ENCODE measurements at regions not wholly inside any gene's neighbourhood (a gene's known extent, or its start where the extent isn't known, plus 50 kb on each side); places are given as distances from the start of the nearest gene placed in this dataset.

DNA sequence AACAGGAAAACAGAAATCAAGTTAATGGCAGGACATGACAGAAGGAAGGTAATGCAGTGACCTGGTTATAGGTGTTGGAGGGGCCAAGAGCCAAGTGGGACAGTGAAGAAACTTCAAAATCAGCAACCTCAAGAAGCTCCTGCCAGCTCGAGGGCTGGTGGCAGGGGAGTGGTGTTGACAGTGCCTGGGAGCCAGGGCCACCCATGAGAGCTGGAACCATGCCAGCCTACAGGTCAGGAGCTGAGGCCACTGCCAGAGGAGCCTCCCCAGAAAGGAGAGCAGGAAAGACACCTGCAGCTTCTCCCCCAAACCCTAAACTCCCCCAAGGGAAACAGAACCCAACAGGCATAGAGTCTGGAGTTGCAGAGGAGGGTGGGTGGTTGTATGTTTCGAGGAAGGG is 262.1 kb downstream of the LRFN2 start:
- no peaks in the 10 kb centered on the region for H3K9me3 ChIP-seq (ENCODE audit: control insufficient read depth in 2 of 3, low read length in 3 of 3)
- intact Hi-C loops (cut with micrococcal nuclease), result loop anchor here (5.0 kb wide), 4 partner anchors 62 to 702 kb away; no protein-coding TSS in a partner anchor
- no peaks in the 10 kb centered on the region for H3K36me3 ChIP-seq (ENCODE audit: control insufficient read depth in 2 of 3, insufficient read depth in 3 of 3, low read length in 3 of 3)
- H3K27ac Mint-ChIP-seq, result no peak overlapping the region
- H3K4me1 Mint-ChIP-seq, result peaks cover 0 to 45% (median 6%) of the 10 kb centered on the region in 7 donors
- H3K27me3 Mint-ChIP-seq, result peaks cover 9 to 54% (median 25%) of the 10 kb centered on the region in 5 donors
- DNase-seq, result no peak
- no peaks in the 10 kb centered on the region for H3K36me3 Mint-ChIP-seq
- no peak overlapping the region for H3K4me3 ChIP-seq (ENCODE audit: low read length)
- ChIA-PET CTCF (no interaction called here), POLR2A (no interaction called here)
- H3K4me3 Mint-ChIP-seq, result no peak overlapping the region
- H3K9me3 Mint-ChIP-seq, result peaks cover 0 to 2% (median 0%) of the 10 kb centered on the region in 11 donors
- no peak for ATAC-seq
- H3K4me1 ChIP-seq (ENCODE audit: control insufficient read depth in 2 of 2, insufficient read depth in 2 of 2, low read length in 2 of 2), result peaks cover 0 to 10% of the 10 kb centered on the region in 2 donors
- no peaks in the 10 kb centered on the region for H3K27me3 ChIP-seq (ENCODE audit: control insufficient read depth in 2 of 2, insufficient read depth in 2 of 2, low read length in 2 of 2)
- H3K27ac ChIP-seq (ENCODE audit: low read depth, low read length), result no peak overlapping the region

DNA sequence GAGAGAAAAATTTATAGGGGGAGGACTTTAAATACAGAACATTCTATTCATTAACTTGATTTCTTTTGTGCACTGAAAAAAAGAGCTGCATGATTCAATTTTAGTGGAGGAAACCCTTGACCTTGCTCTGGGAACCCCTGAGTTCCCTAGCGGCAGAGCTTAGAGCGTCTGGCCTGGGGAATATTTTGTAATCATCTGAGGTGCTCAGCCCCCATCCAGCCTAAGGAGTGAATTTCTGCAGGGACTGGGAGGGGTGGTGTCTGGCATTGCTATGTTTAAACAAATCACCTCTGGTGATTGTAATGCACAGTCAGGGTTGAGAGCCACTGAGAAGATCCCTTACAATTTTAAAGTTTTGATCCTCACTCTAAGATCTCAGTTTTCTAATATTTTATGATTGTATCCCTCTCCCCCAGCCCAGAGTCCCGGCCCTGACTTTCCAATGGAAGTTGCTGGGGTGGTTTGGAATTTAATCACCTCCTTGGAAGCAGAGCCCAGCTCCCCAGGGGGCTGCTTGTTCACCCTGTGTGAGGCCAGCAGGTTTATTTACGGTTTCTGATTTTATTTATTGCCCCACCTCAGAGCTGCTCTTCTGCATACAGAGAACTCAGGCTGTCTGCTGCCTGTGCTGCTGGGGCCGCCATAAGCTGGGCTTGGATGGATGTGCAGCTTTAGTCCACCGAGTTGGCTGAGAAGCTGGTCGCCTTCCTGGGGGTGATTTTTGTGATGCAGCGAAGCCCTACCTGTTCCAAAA is 263.1 kb downstream of the LRFN2 start:
- ChIA-PET CTCF (no interaction called here), POLR2A (no interaction called here)
- Mint-ChIP-seq H3K9me3 (peaks cover 0 to 9% (median 4%) of the 10 kb centered on the region in 11 donors), H3K27me3 (peaks cover 14 to 62% (median 25%) of the 10 kb centered on the region in 5 donors), H3K36me3 (peaks cover 0 to 5% (median 0%) of the 10 kb centered on the region in 5 donors), H3K27ac (no peak overlapping the region), H3K4me1 (peaks cover 0 to 40% (median 6%) of the 10 kb centered on the region in 7 donors), H3K4me3 (no peak overlapping the region)
- DNase-seq, result no peak
- no peaks in the 10 kb centered on the region for H3K27me3 ChIP-seq (ENCODE audit: control insufficient read depth in 2 of 2, insufficient read depth in 2 of 2, low read length in 2 of 2)
- no peak for ATAC-seq
- H3K36me3 ChIP-seq (ENCODE audit: control insufficient read depth in 2 of 3, insufficient read depth in 3 of 3, low read length in 3 of 3), result no peaks in the 10 kb centered on the region
- no peaks in the 10 kb centered on the region for H3K9me3 ChIP-seq (ENCODE audit: control insufficient read depth in 2 of 3, low read length in 3 of 3)
- intact Hi-C loops (cut with micrococcal nuclease), result no loop called here
- no peak overlapping the region for H3K4me3 ChIP-seq (ENCODE audit: low read length)
- no peak overlapping the region for H3K27ac ChIP-seq (ENCODE audit: low read depth, low read length)
- peaks cover 0 to 5% of the 10 kb centered on the region in 2 donors for H3K4me1 ChIP-seq (ENCODE audit: control insufficient read depth in 2 of 2, insufficient read depth in 2 of 2, low read length in 2 of 2)

DNA sequence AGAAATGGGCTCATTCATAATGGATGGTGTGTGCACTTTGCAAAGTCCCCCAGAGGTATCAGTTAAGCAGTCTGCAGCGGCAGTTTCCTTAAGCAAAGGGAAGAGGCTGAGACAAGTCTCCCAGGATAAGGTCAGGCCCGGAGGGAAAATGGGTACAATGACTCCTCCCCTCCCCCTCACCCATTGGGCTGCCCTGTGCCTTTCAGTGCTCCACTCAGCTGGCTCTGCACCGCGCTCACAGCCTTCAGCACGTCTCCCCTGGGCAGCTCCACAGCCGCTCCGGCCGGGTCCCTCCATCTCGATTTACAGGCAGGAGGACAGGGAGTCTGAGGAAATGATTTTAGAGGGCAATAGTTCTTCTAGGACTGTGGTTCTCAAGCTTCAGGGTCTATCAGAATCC is 264.8 kb downstream of the LRFN2 start:
- no peaks in the 10 kb centered on the region for H3K27me3 ChIP-seq (ENCODE audit: control insufficient read depth in 2 of 2, insufficient read depth in 2 of 2, low read length in 2 of 2)
- H3K4me1 ChIP-seq (ENCODE audit: control insufficient read depth in 2 of 2, insufficient read depth in 2 of 2, low read length in 2 of 2), result no peaks in the 10 kb centered on the region
- ATAC-seq (no peak), DNase-seq (no peak)
- no peaks in the 10 kb centered on the region for H3K9me3 ChIP-seq (ENCODE audit: control insufficient read depth in 2 of 3, low read length in 3 of 3)
- peaks cover 0 to 25% (median 0%) of the 10 kb centered on the region in 7 donors for H3K4me1 Mint-ChIP-seq
- H3K36me3 ChIP-seq (ENCODE audit: control insufficient read depth in 2 of 3, insufficient read depth in 3 of 3, low read length in 3 of 3), result no peaks in the 10 kb centered on the region
- peaks cover 0 to 20% (median 5%) of the 10 kb centered on the region in 11 donors for H3K9me3 Mint-ChIP-seq
- no peak overlapping the region for H3K27ac Mint-ChIP-seq
- H3K27ac ChIP-seq (ENCODE audit: low read depth, low read length), result no peak overlapping the region
- H3K27me3 Mint-ChIP-seq, result peaks cover 18 to 64% (median 25%) of the 10 kb centered on the region in 5 donors
- ChIA-PET CTCF (no interaction called here), POLR2A (no interaction called here)
- intact Hi-C loops (cut with micrococcal nuclease), result no loop called here
- no peak overlapping the region for H3K4me3 ChIP-seq (ENCODE audit: low read length)
- H3K36me3 Mint-ChIP-seq, result peaks cover 0 to 5% (median 0%) of the 10 kb centered on the region in 5 donors
- no peak overlapping the region for H3K4me3 Mint-ChIP-seq

DNA sequence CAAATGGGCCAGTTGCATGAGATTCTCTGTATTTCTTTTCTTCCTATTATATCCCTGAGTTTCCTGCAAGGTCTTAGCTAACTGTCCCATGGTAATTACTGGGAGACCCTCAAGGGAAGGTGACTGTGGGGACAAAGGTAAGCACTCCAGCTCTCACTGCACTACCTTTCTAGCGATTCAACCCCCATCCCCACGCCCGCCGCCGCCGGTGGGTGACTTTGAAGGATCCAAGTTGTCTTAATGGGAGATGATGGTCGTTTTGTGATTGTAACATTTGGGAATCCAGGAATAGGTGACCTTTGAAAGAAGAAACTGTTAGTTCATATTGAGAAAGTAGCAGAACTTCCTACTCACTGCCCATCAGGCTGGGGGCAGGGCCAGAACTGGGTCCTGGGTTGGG is 265.5 kb downstream of the LRFN2 start:
- peaks cover 23 to 59% (median 28%) of the 10 kb centered on the region in 5 donors for H3K27me3 Mint-ChIP-seq
- peaks cover 0 to 20% (median 5%) of the 10 kb centered on the region in 11 donors for H3K9me3 Mint-ChIP-seq
- H3K4me1 Mint-ChIP-seq, result peaks cover 0 to 18% (median 0%) of the 10 kb centered on the region in 7 donors
- ChIA-PET POLR2A (no interaction called here), CTCF (interaction anchor here (0.6 kb wide), 1 partner anchor 1835 kb away, joined by 4 read pairs; no protein-coding TSS in a partner anchor)
- Histone ChIP-seq H3K36me3 (ENCODE audit: control insufficient read depth in 2 of 3, insufficient read depth in 3 of 3, low read length in 3 of 3) (no peaks in the 10 kb centered on the region), H3K27ac (ENCODE audit: low read depth, low read length) (no peak overlapping the region), H3K4me3 (ENCODE audit: low read length) (no peak overlapping the region), H3K27me3 (ENCODE audit: control insufficient read depth in 2 of 2, insufficient read depth in 2 of 2, low read length in 2 of 2) (no peaks in the 10 kb centered on the region), H3K4me1 (ENCODE audit: control insufficient read depth in 2 of 2, insufficient read depth in 2 of 2, low read length in 2 of 2) (no peaks in the 10 kb centered on the region), H3K9me3 (ENCODE audit: control insufficient read depth in 2 of 3, low read length in 3 of 3) (no peaks in the 10 kb centered on the region)
- peaks cover 0 to 5% (median 0%) of the 10 kb centered on the region in 5 donors for H3K36me3 Mint-ChIP-seq
- H3K4me3 Mint-ChIP-seq, result no peak overlapping the region
- no peak overlapping the region for H3K27ac Mint-ChIP-seq
- ATAC-seq (no peak), DNase-seq (no peak)
- intact Hi-C loops (cut with micrococcal nuclease), result no loop called here

DNA sequence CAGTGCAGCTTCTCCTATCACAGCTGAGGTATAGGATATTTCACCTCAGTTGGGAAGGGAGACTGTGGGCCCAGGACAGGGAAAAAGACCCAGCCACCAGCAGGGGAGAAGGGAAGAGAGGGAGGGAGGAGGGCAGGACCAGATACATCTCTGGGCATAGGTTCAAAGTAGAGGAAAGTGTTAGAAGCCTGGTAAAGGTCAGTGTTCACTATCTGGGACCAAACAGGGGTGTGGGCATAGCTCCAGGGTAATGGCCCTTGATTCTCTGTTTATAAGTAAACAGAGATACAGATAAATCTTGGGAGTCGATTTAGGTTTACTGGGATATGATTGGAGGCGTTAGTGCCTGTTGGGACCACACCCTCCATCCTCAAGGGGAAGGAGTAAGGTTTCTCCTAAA is 266.2 kb downstream of the LRFN2 start:
- intact Hi-C loops (cut with micrococcal nuclease), result no loop called here
- peaks cover 29 to 56% (median 35%) of the 10 kb centered on the region in 5 donors for H3K27me3 Mint-ChIP-seq
- Histone ChIP-seq H3K36me3 (ENCODE audit: control insufficient read depth in 2 of 3, insufficient read depth in 3 of 3, low read length in 3 of 3) (no peaks in the 10 kb centered on the region), H3K4me1 (ENCODE audit: control insufficient read depth in 2 of 2, insufficient read depth in 2 of 2, low read length in 2 of 2) (no peaks in the 10 kb centered on the region), H3K4me3 (ENCODE audit: low read length) (no peak overlapping the region), H3K27ac (ENCODE audit: low read depth, low read length) (no peak overlapping the region), H3K27me3 (ENCODE audit: control insufficient read depth in 2 of 2, insufficient read depth in 2 of 2, low read length in 2 of 2) (no peaks in the 10 kb centered on the region), H3K9me3 (ENCODE audit: control insufficient read depth in 2 of 3, low read length in 3 of 3) (no peaks in the 10 kb centered on the region)
- DNase-seq (no peak), ATAC-seq (no peak)
- H3K4me3 Mint-ChIP-seq, result no peak overlapping the region
- POLR2A ChIA-PET, result no interaction called here
- CTCF ChIA-PET, result interaction anchor here (0.6 kb wide), 1 partner anchor 1834 kb away, joined by 4 read pairs; no protein-coding TSS in a partner anchor
- peaks cover 0 to 5% (median 0%) of the 10 kb centered on the region in 5 donors for H3K36me3 Mint-ChIP-seq
- H3K4me1 Mint-ChIP-seq, result peaks cover 0 to 16% (median 0%) of the 10 kb centered on the region in 7 donors
- peaks cover 0 to 20% (median 6%) of the 10 kb centered on the region in 11 donors for H3K9me3 Mint-ChIP-seq
- no peak overlapping the region for H3K27ac Mint-ChIP-seq

DNA sequence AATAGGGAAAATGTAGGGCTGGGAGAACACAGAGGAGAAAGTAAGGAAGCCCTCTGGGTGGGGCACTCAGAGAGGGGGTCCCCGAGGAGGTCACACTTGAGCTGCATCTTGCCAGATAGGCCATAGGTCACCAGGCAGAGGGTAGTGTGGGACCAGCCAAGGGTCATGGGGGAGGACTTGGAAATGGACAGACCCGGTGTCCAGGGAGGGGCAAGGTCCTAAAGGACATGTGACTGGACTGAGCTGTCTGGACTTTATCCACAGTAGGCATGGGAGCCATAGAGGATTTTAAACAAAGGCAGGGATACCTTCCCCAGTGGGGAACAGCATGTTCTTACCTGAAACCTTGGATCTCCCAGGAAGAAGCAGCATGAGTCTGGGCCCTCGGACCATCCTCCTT is 266.7 kb downstream of the LRFN2 start:
- no peak overlapping the region for H3K27ac ChIP-seq (ENCODE audit: low read depth, low read length)
- H3K4me1 ChIP-seq (ENCODE audit: control insufficient read depth in 2 of 2, insufficient read depth in 2 of 2, low read length in 2 of 2), result no peaks in the 10 kb centered on the region
- intact Hi-C loops (cut with micrococcal nuclease), result no loop called here
- no peak for DNase-seq
- H3K9me3 ChIP-seq (ENCODE audit: control insufficient read depth in 2 of 3, low read length in 3 of 3), result no peaks in the 10 kb centered on the region
- H3K27me3 ChIP-seq (ENCODE audit: control insufficient read depth in 2 of 2, insufficient read depth in 2 of 2, low read length in 2 of 2), result no peaks in the 10 kb centered on the region
- no peak overlapping the region for H3K4me3 ChIP-seq (ENCODE audit: low read length)
- CTCF ChIA-PET, result no interaction called here
- Mint-ChIP-seq H3K27me3 (peaks cover 29 to 56% (median 35%) of the 10 kb centered on the region in 5 donors), H3K36me3 (peaks cover 0 to 5% (median 0%) of the 10 kb centered on the region in 5 donors), H3K4me1 (peaks cover 0 to 11% (median 0%) of the 10 kb centered on the region in 7 donors), H3K4me3 (no peak overlapping the region), H3K27ac (no peak overlapping the region), H3K9me3 (peaks cover 0 to 20% (median 6%) of the 10 kb centered on the region in 11 donors)
- POLR2A ChIA-PET, result no interaction called here
- ATAC-seq, result no peak
- no peaks in the 10 kb centered on the region for H3K36me3 ChIP-seq (ENCODE audit: control insufficient read depth in 2 of 3, insufficient read depth in 3 of 3, low read length in 3 of 3)

DNA sequence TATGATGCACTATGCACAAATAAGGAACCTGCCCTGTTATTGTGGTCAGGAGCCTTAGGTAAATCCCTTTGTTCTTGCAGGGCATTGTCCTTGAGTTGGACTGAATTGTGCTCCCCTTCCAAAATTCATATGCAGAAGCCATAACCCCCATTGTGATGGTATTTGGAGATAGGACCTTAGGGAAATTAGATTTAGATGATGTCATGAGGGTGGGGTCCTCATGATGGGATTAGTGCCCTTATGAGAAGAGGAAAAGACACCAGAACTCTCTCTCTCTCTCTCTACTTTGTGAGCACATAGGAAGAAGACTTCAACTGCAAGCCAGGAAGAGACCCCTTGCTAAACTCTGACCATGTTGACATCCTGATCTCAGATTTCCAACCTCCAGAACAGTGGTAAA is 268.0 kb downstream of the LRFN2 start:
- no peaks in the 10 kb centered on the region for H3K9me3 ChIP-seq (ENCODE audit: control insufficient read depth in 2 of 3, low read length in 3 of 3)
- DNase-seq (no peak), ATAC-seq (no peak)
- Mint-ChIP-seq H3K4me3 (no peak overlapping the region), H3K27me3 (peaks cover 24 to 53% (median 31%) of the 10 kb centered on the region in 5 donors), H3K36me3 (peaks cover 0 to 5% (median 0%) of the 10 kb centered on the region in 5 donors), H3K27ac (no peak overlapping the region), H3K9me3 (peaks cover 0 to 20% (median 6%) of the 10 kb centered on the region in 11 donors), H3K4me1 (peaks cover 0 to 12% (median 0%) of the 10 kb centered on the region in 7 donors)
- intact Hi-C loops (cut with micrococcal nuclease), result no loop called here
- CTCF ChIA-PET, result no interaction called here
- H3K36me3 ChIP-seq (ENCODE audit: control insufficient read depth in 2 of 3, insufficient read depth in 3 of 3, low read length in 3 of 3), result no peaks in the 10 kb centered on the region
- no peaks in the 10 kb centered on the region for H3K27me3 ChIP-seq (ENCODE audit: control insufficient read depth in 2 of 2, insufficient read depth in 2 of 2, low read length in 2 of 2)
- POLR2A ChIA-PET, result no interaction called here
- no peak overlapping the region for H3K4me3 ChIP-seq (ENCODE audit: low read length)
- no peak overlapping the region for H3K27ac ChIP-seq (ENCODE audit: low read depth, low read length)
- H3K4me1 ChIP-seq (ENCODE audit: control insufficient read depth in 2 of 2, insufficient read depth in 2 of 2, low read length in 2 of 2), result no peaks in the 10 kb centered on the region
